NCI-H460 (cell line): ENCODE measurements at regions not wholly inside any gene's neighbourhood (a gene's known extent, or its start where the extent isn't known, plus 50 kb on each side); places are given as distances from the start of the nearest gene placed in this dataset.
"Not testable (repeated sequence)": the region's sequence is repeated elsewhere in the genome, so short reads cannot be mapped to it uniquely, and the experiment has no call there.

Source experiments
- DNase-seq: peaks from one replicate; pipeline ENCODE4 v3.0.0-alpha.2; 2016; ENCODE audit warnings: low read depth; ENCODE audit errors: extremely low read depth

DNA sequence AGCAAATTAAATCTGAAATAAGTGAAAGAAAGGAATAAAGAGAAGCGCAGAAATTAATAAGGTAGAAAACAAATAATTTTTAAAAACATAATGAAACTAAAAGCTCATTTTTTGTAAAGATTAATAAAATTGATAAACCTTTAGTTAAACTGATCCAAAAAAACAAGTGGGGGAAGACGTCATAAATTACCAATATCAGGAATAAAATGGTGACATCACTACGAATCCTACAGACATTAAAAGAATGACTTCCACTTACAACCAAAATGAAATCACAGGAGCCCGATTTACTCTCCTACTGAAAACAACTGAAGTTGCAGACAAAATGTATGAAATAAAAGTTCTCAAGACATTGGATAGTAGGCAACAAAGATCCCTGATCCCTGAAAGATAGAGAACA is 68.1 kb upstream of the IFFO2 start:
- DNase-seq: no peak

DNA sequence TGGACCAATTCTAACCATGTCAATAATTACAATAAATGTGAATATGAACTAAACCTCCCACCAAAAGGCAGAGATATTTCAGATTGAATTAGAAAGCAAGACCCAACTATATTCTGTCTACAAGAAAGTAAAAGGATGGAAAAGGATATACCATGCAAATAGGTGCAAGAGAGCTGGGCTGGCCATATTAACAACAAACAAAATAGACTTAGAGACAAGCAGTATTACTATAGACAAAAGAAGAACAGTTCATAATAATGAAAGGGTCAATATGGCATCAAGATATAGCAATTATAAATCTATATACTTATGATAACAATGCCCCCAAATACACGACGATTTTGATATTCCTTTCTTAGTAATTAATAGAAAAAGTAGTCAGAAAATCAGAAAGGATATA is 67.3 kb upstream of the IFFO2 start:
- DNase-seq: no peak

DNA sequence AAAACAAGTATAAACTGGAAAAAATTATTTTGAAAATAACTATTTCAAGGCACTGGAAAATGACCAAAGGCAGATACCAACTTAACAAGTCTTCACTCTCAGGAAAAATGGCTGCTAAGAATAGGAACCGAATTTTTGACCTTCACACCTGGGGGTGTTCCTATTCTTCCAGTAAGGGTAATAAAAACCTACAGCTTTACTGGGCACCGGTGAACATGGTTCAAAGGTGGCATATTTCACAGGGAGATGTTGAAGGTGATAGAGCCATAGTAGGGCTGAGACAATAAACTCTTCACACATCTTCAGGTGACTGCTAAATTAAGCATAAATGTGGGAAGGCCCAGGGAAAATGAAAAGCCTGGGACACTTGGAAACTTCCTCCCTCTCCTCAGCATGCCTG is 65.4 kb upstream of the IFFO2 start:
- no peak for DNase-seq

DNA sequence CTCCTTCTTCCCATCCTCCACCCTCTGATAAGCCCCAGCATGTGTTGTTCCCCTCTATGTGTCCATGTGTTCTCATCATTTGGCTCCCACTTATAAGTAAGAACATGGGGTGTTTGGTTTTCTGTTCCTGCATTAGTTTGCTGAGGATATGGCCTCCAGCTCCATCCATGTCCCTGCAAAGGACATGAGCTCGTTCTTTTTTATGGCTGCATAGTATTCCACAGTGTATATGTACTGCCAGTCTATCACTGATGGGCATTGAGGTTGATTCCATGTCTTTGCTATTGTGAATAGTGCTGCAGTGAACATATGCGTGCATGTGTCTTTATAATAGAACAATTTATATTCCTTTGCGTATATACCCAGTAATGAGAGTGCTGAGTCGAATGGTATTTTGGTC is 62.8 kb upstream of the IFFO2 start:
- DNase-seq: not testable (repeated sequence)

DNA sequence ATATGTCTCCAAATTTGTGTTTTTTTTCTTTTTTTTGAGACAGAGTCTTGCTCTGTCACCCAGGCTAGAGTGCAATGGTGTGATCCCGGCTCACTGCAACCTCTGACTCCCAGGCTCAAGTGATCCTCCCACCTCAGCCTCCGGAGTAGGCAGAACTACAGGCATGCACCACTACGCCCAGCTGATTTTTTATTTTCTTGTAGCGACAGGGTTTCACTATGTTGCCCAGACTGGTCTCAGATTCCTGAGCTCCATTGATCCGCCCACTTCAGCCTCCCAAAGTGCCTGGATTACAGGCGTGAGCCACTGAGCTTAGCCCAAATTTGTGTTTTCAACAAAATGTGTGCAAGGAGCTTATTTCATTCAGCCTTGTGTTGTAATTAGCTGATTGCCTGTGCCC is 59.0 kb upstream of the IFFO2 start:
- DNase-seq: no peak

DNA sequence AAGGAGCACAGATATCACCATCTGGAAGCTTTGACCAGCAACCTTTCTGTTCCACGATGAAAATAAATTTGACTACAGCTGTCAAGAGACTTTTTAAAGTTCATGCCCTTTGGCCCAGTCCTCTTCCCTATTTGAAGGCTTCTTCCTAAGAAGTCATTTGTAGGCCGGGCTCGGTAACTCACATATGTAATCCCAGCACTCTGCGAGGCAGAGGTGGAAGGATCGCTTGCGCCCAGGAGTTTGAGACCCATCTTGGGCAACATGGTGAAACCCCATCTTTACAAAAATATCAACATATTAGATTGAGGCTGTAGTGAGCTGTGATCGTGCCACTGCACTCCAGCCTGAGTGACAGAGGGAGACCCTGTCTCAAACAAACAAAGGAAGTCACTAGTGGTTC is 58.3 kb upstream of the IFFO2 start:
- DNase-seq: no peak

DNA sequence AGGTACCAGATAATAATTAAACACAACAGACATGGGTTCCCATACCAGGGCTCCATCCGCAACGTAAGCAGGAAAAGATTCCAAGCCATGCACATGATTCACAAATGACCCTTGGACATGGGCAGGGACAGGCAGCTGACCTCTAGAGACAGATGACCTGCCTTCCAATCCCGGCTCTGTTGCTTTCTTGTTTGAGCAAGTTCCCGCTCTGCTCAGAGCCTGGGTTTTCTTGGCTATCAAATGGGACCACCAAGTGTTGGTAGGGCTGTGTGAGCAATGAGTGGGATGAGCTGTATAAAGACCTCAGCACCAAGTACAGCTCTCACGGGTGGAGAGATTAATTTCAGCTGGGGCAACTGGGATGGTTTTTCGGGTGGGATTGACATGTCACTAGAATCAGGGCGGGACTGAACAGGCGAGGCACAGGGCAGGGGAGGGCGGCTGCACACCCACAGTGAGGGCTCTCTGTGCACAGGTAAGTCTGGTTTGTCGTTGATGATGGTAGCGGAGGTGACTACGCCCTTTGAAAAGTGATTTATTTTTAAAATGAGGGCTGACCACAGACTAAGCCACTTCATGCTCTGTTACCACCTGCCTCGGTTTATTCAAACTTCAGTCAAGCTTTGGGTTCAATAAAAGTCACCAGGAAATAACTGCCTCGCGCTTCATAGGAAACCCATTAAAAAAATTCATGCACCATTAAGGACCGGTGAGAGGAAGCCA is 57.5 kb upstream of the IFFO2 start:
- no peak for DNase-seq

DNA sequence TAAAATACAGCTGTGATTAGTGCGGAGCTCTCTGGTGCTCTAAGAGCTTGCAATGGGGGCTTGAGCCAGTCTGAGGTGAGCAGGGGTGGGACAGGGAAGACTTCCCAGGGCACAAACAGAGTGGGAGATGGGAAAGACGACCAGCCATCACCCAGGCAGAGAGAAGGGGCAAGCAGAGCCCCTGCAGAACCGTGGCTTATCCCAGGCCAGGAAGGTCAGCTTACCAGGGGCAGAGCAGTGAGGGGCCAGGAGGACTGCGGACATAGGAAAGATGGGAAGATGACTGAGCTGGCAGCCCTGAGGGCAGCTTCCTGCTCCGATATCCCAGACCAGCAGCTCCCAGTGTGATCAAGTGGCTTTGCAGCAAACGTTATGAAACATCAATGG is 55.4 kb upstream of the IFFO2 start:
- DNase-seq: no peak

DNA sequence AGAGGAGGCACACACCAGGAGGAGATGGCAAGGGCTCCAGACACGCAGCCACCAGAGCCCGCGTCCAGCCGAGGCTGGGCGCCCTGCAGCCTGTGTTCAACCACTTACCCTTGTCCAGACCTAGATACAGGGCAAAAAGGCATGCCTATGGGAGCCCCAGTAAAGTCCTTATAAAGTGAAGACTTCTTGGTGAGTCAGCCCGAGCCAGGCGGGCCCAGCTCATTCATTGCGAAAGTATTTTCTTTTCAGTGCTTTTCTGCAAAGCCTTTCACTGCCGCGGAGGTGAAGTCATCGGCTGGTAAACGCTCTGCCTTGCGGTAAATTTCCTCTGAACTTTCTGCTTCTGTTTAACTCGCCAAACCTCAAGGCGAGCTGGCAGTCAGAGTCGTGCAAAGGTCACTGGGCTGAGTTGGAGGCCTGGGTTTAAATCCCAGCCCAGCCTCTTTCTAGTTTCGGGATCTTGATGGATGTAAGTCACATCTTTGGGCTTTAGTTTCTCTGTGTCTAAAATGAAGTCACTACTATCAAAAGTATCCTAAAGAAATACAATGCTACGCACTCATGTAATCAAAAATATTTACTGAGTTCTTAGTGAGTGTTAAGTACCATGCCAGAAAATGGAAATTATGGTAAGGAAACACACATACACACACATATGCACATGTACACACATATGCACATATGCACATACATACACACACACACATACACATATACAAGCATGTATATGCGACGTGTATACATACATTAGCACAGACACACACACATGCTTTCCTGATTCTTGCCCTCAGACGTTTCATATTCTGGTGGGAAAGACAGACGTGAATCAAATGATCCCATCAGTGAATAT is 54.7 kb upstream of the IFFO2 start:
- peak; percentile 78 for DNase-seq

DNA sequence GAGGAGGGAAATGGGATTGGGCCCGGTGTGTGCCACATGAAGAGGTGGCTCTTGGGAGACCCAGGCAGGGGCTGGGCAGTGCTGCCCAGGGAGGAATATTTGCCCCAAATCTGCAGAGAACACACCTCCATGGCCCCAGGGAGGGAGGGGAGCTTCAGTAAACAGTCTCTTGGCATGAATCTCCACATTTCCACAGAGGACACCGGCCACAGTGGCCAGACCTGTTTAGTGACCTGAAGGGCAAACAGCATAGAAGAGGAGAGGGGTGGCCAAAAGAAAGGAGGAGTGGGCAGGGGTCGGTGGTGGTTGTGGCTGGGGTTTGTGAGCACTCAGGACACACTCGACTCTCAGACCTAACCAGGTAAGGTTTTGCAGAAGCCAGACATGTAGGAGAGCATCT is 54.0 kb upstream of the IFFO2 start:
- DNase-seq: no peak

DNA sequence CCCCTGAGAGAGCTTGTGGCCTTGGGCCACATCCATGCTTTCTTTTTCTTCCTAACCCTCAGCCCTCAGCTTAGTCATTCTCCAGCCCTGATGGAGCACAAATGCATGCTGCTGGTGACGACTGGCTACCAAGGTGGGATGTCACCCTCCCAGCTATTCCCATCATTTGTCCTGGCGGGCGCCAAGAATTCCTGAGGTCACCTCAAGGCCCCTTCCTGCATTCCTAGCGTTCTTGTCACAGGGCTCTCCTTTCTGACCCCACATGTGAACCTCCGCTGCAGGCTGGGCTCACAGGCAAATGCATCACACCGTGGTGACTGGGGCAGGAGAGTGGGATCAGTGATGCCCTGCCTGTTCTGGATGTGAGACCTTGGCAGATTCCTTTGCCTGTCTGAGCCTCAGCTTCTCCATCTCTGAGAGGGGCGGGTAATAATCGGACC is 53.4 kb upstream of the IFFO2 start:
- DNase-seq: peak; percentile 34

DNA sequence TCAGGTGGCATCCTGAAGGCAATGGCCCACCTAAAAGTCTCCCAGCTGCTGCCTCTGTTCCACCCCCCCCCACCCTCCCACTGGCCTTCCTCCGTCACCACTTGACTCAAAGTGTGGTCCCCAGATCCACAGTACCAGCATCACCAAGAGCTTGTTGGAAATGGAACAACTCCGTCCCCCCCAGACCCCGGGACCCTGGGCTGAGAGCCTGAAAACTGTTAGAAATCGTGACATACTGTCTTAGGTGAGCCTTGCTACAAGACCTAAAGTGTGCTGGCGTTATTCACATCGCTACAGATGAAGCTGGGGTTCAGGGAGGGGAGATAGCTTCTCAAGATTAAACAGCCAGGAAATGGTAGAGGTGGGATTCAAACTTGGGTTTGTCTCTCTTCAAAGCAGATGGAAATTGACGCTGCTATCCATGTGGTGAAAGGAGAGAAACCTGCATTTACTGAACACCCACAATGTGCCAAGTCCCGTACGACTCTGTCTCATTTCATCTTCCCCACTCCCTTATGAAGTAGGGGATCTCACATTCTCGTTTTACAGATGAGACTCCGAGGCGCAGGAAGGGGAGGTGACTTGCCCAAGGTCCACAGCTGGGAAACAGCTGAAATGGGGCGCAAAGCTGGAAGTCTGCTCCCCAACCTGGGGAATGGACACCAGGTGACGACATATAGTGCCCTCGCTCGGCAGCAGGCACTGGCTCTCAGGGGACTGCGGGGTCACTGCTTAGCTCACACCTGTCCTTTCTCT is 52.8 kb upstream of the IFFO2 start:
- DNase-seq: no peak

DNA sequence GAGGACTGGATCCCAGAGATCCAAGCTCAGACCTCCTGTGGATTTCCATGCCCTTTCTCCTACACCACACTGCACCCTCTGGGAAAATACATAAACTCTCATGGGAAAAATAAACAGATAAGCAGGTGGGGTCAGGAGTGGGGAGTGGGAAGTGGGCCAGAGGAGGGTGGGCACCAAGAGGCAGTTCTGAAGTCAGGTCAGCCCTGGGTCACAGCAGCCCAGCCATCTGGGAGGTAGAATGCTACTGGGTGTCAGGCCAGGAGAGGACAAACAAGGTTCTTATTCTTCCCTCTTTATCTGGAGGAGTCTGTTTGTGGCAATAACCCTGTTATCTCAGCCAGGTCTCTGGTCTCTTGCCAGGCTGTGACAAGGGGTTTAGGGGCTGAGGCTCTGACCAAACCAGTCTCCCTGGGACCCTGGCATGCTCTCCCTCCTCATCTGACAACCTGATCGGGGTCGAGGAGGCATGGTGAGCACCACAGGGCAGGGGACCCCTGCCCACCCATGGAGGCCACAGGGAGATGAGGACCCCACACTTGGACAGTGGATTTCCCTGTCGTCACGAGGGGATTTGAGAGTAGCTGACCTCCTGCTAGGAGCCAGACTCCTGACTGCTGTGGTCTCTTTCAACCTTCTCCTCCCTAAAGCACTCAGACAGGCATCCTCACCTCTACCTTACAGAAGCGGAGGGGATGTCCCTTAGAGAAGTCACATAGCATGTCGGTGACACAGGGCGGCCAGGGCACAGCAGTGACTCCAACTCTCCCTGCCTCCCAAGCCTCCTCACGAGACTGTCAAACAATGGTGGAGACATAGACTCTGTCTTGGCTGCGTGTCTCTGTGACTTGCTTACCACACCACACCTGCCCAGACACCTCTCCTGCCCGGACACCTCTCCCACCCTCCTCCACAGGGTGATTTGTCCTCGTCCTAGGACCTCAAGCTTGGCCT is 51.3 kb upstream of the IFFO2 start:
- no peak for DNase-seq

DNA sequence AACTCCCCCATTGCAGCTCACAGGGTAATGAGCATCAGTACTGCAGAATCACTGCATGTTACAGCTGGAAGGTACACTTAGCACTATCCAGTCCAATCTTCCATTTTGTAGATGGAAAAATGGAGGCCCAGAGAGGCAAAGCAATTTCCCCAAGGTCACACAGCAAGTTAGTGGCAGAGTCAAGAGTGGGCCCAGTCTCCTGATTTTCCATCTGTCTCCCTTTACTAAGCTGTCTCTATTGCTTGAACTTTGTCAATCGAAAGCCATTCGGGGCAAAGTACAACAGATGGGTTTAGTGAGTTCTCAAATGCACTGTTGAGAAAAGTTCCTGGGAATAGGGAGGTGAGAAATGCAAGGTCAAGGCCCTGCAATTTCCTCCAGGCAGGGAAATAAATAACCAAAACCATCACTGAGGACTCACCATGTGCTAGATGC is 50.4 kb upstream of the IFFO2 start:
- DNase-seq: no peak
